ENCODE measurements at regions not wholly inside any gene's neighbourhood (a gene's known extent, or its start where the extent isn't known, plus 50 kb on each side); places are given as distances from the start of the nearest gene placed in this dataset.
A peak's percentile ranks its signal among the peaks of the same experiment; 100 is the strongest.

DNA sequence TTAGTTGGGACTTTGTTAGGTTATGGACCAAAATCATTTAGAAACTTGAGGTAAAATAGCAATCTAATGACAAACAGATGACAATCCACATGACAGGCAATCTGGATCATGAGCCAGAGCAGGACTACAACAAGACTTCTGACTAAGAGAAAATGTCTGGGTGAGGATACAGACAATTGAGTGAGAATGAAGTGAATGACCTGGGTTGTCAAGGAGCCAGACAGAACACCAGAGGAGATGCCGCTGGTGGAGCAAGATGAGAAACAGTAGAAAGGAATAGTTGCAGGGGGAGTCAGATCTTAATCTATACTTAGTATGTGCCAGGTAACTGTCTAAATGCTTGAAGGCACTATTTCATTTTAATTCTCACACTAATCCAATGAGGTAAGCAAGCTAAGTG, 277.8 kb downstream of the PRELID2 start:
- Histone ChIP-seq H3K4me1 (ENCODE audit: insufficient read depth) (peaks cover 10% of the 10 kb centered on the region), H3K79me2 (ENCODE audit: insufficient read depth) (no peaks in the 10 kb centered on the region), H3K27ac (no peak overlapping the region), H3K27me3 (replicated peaks; ENCODE audit: insufficient read depth) (no peaks in the 10 kb centered on the region), H3K9ac (no peak overlapping the region), H3F3A (ENCODE audit: insufficient read depth) (0 out of 2 replicates have a peak, but pooled peaks cover 10% of the 10 kb centered on the region), H2AFZ (no peak overlapping the region), H3K9me2 (ENCODE audit: insufficient read depth) (peaks cover 9% of the 10 kb centered on the region; the same call in 1 of the 2 replicates), H3K36me3 (ENCODE audit: low read depth) (no peaks in the 10 kb centered on the region), H3K4me2 (ENCODE audit: unreplicated experiment) (no peak overlapping the region), H3K9me3 (ENCODE audit: low read depth) (no peaks in the 10 kb centered on the region), H3K4me3 (no peak overlapping the region), H4K20me1 (ENCODE audit: insufficient read depth) (no peaks in the 10 kb centered on the region)
- in situ Hi-C loops (cut with MboI), result no loop called here
- TF ChIP-seq EZH2phosphoT487 (IDR thresholded peaks at IDR 0.05; ENCODE audit: insufficient read depth, low read depth) (no peak), EZH2 (IDR thresholded peaks at IDR 0.05; ENCODE audit: insufficient read depth, poor library complexity, severe bottlenecking) (no peak)
- WGBS, 2 experiments (ENCODE audit: low coverage in 1 of 2, low lambda C conversion rate in 2 of 2, missing lambda C conversion rate in 2 of 2), result 71 to 72% methylated on average over 1 of the region's 1 CpG
- DNase-seq, result no peak

DNA sequence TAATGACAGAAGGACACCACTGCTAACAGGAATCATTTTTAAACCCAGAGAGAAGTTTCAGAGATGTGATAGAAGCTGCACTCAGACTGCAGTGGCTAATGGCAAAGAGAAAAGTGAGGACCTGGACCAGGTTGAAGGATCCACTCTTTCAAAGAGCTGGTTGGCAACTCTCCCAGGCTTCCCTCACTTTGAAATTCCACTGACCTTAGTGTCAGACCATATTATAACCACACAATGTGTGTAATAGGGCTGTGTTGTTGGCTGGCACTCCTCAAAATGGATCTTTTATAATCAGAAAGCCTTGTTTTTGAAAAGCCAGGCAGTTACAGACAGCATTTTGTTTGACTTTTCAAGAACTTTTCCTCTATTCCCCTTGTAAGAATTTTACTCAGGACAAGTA, 280.7 kb downstream of the PRELID2 start:
- Histone ChIP-seq H2AFZ (peak overlapping the region; percentile 71), H3K9me3 (ENCODE audit: low read depth) (no peaks in the 10 kb centered on the region), H3K27me3 (replicated peaks; ENCODE audit: insufficient read depth) (no peaks in the 10 kb centered on the region), H3K9me2 (ENCODE audit: insufficient read depth) (peaks cover 9% of the 10 kb centered on the region; the same call in 1 of the 2 replicates), H3K79me2 (ENCODE audit: insufficient read depth) (no peaks in the 10 kb centered on the region), H3K27ac (no peak overlapping the region), H4K20me1 (ENCODE audit: insufficient read depth) (no peaks in the 10 kb centered on the region), H3K36me3 (ENCODE audit: low read depth) (no peaks in the 10 kb centered on the region), H3F3A (ENCODE audit: insufficient read depth) (0 out of 2 replicates have a peak, but pooled peaks cover 10% of the 10 kb centered on the region), H3K4me2 (ENCODE audit: unreplicated experiment) (peak overlapping the region; percentile 43), H3K4me3 (no peak overlapping the region), H3K9ac (no peak overlapping the region), H3K4me1 (ENCODE audit: insufficient read depth) (peaks cover 10% of the 10 kb centered on the region)
- in situ Hi-C loops (cut with MboI), result no loop called here
- TF ChIP-seq EZH2 (IDR thresholded peaks at IDR 0.05; ENCODE audit: insufficient read depth, poor library complexity, severe bottlenecking), result no peak
- TF ChIP-seq EZH2phosphoT487 (IDR thresholded peaks at IDR 0.05; ENCODE audit: insufficient read depth, low read depth), result no peak
- DNase-seq, result peak; percentile 82

DNA sequence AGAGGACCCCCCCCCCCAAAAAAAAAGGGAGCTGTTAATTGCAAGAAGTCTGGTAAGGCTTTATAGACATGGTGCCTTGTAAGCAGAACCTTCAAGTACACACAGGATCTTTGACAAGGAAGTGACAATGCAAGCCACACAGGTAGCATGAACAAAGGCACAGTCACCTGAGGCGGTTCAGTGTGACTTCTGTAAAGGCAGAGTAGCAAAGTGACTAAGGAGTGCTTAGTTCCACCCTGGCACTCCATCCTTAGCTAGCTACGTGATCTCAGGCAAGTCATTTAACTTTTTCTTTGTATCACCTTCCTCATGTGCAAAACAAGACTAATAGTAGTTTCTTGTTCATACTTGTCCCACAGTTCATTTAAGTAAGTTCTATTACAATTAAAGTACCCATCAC, 282.0 kb downstream of the PRELID2 start:
- H3K4me1 ChIP-seq (ENCODE audit: insufficient read depth), result peaks cover 10% of the 10 kb centered on the region
- no peak overlapping the region for H3K27ac ChIP-seq
- H3K79me2 ChIP-seq (ENCODE audit: insufficient read depth), result no peaks in the 10 kb centered on the region
- no peaks in the 10 kb centered on the region for H3K36me3 ChIP-seq (ENCODE audit: low read depth)
- H3F3A ChIP-seq (ENCODE audit: insufficient read depth), result 0 out of 2 replicates have a peak, but pooled peaks cover 10% of the 10 kb centered on the region
- no peak overlapping the region for H3K4me2 ChIP-seq (ENCODE audit: unreplicated experiment)
- 84 to 91% methylated on average over 2 of the region's 2 CpGs for WGBS, 2 experiments (ENCODE audit: low coverage in 1 of 2, low lambda C conversion rate in 2 of 2, missing lambda C conversion rate in 2 of 2)
- H3K4me3 ChIP-seq, result no peak overlapping the region
- H4K20me1 ChIP-seq (ENCODE audit: insufficient read depth), result no peaks in the 10 kb centered on the region
- no peak for DNase-seq
- no peak overlapping the region for H2AFZ ChIP-seq
- H3K9me2 ChIP-seq (ENCODE audit: insufficient read depth), result peaks cover 9% of the 10 kb centered on the region; the same call in 1 of the 2 replicates
- no peaks in the 10 kb centered on the region for H3K27me3 ChIP-seq (replicated peaks; ENCODE audit: insufficient read depth)
- no peak for TF ChIP-seq EZH2phosphoT487 (IDR thresholded peaks at IDR 0.05; ENCODE audit: insufficient read depth, low read depth)
- TF ChIP-seq EZH2 (IDR thresholded peaks at IDR 0.05; ENCODE audit: insufficient read depth, poor library complexity, severe bottlenecking), result no peak
- in situ Hi-C loops (cut with MboI), result no loop called here
- no peaks in the 10 kb centered on the region for H3K9me3 ChIP-seq (ENCODE audit: low read depth)
- no peak overlapping the region for H3K9ac ChIP-seq

DNA sequence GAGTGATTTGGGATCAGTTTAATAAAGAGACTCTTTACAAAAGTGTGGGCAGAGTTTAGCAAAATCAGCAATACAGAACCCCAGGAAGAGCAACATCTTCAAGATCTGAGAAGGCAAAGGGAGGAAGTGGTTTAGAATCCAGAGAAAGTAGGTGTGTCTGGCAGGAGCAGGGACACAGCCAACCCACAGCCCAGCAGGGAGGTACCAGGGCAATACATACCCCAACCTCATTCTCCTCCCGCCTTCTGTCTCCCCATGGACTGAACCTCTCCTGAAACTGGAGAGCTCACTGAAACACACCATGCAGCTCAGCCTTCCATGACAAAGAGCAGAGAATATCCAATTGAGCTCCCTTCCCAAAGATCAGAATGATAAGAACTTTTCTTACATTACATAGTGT, 283.4 kb downstream of the PRELID2 start:
- H3K27ac ChIP-seq, result no peak overlapping the region

GRCh38 chr5:145548097-145548496, 287.0 kb downstream of the PRELID2 start:
- H3K36me3 ChIP-seq (ENCODE audit: low read depth), result no peaks in the 10 kb centered on the region
- H3K4me3 ChIP-seq, result no peak overlapping the region
- no peaks in the 10 kb centered on the region for H3K9me3 ChIP-seq (ENCODE audit: low read depth)
- no peak overlapping the region for H3K4me2 ChIP-seq (ENCODE audit: unreplicated experiment)
- TF ChIP-seq EZH2phosphoT487 (IDR thresholded peaks at IDR 0.05; ENCODE audit: insufficient read depth, low read depth), result no peak
- no peak for TF ChIP-seq EZH2 (IDR thresholded peaks at IDR 0.05; ENCODE audit: insufficient read depth, poor library complexity, severe bottlenecking)
- no peak for DNase-seq
- in situ Hi-C loops (cut with MboI), result no loop called here
- no peaks in the 10 kb centered on the region for H3K9me2 ChIP-seq (ENCODE audit: insufficient read depth)
- no peak overlapping the region for H3K9ac ChIP-seq
- no peaks in the 10 kb centered on the region for H3F3A ChIP-seq (ENCODE audit: insufficient read depth)
- no peaks in the 10 kb centered on the region for H3K4me1 ChIP-seq (ENCODE audit: insufficient read depth)
- H4K20me1 ChIP-seq (ENCODE audit: insufficient read depth), result no peaks in the 10 kb centered on the region
- no peaks in the 10 kb centered on the region for H3K79me2 ChIP-seq (ENCODE audit: insufficient read depth)
- no peaks in the 10 kb centered on the region for H3K27me3 ChIP-seq (replicated peaks; ENCODE audit: insufficient read depth)
- H3K27ac ChIP-seq, result no peak overlapping the region
- no peak overlapping the region for H2AFZ ChIP-seq

More for the DNA sequence above, 283.4 kb downstream of the PRELID2 start:
- no peak overlapping the region for H3K4me2 ChIP-seq (ENCODE audit: unreplicated experiment)
- 0 out of 2 replicates have a peak, but pooled peaks cover 10% of the 10 kb centered on the region for H3F3A ChIP-seq (ENCODE audit: insufficient read depth)
- H3K4me1 ChIP-seq (ENCODE audit: insufficient read depth), result peaks cover 10% of the 10 kb centered on the region
- no peak for TF ChIP-seq EZH2 (IDR thresholded peaks at IDR 0.05; ENCODE audit: insufficient read depth, poor library complexity, severe bottlenecking)
- no peak for TF ChIP-seq EZH2phosphoT487 (IDR thresholded peaks at IDR 0.05; ENCODE audit: insufficient read depth, low read depth)
- H3K27me3 ChIP-seq (replicated peaks; ENCODE audit: insufficient read depth), result no peaks in the 10 kb centered on the region
- peaks cover 8% of the 10 kb centered on the region; the same call in 1 of the 2 replicates for H3K9me2 ChIP-seq (ENCODE audit: insufficient read depth)
- no peak overlapping the region for H2AFZ ChIP-seq
- in situ Hi-C loops (cut with MboI), result no loop called here
- no peaks in the 10 kb centered on the region for H4K20me1 ChIP-seq (ENCODE audit: insufficient read depth)
- H3K4me3 ChIP-seq, result no peak overlapping the region
- no peaks in the 10 kb centered on the region for H3K36me3 ChIP-seq (ENCODE audit: low read depth)
- WGBS, 2 experiments (ENCODE audit: low coverage in 1 of 2, low lambda C conversion rate in 2 of 2, missing lambda C conversion rate in 2 of 2), result 100% methylated on average over 1 of the region's 1 CpG
- H3K9me3 ChIP-seq (ENCODE audit: low read depth), result no peaks in the 10 kb centered on the region
- H3K79me2 ChIP-seq (ENCODE audit: insufficient read depth), result no peaks in the 10 kb centered on the region
- no peak overlapping the region for H3K9ac ChIP-seq
- DNase-seq, result no peak
